ENCODE measurements at regions not wholly inside any gene's neighbourhood (a gene's known extent, or its start where the extent isn't known, plus 50 kb on each side); places are given as distances from the start of the nearest gene placed in this dataset.

- intact Hi-C loops (cut with DNase I) = no loop called here
- no peaks in the 10 kb centered on the region for H3K27me3 ChIP-seq
- no peak for TF ChIP-seq CTCF (IDR thresholded peaks at IDR 0.05)
- H3K9me3 ChIP-seq = no peaks in the 10 kb centered on the region
- H3K4me3 ChIP-seq = no peak overlapping the region
- no peak for DNase-seq
- no peak overlapping the region for H3K9ac ChIP-seq (ENCODE audit: low read depth in 2 of 2, low read length in 2 of 2)
- no peaks in the 10 kb centered on the region for H3K4me1 ChIP-seq
- H3K27ac ChIP-seq = no peak overlapping the region
- no peaks in the 10 kb centered on the region for H3K36me3 ChIP-seq
Observed at GRCh38 chr5:4653475-4653874, 486.7 kb upstream of the ADAMTS16 start.

- no peak overlapping the region for H3K27ac ChIP-seq
- no peak for TF ChIP-seq CTCF (IDR thresholded peaks at IDR 0.05)
- H3K4me1 ChIP-seq = no peaks in the 10 kb centered on the region
- H3K36me3 ChIP-seq = no peaks in the 10 kb centered on the region
- H3K9ac ChIP-seq (ENCODE audit: low read depth in 2 of 2, low read length in 2 of 2) = no peak overlapping the region
- DNase-seq = no peak
- no peaks in the 10 kb centered on the region for H3K9me3 ChIP-seq
- intact Hi-C loops (cut with DNase I) = no loop called here
- H3K4me3 ChIP-seq = no peak overlapping the region
- H3K27me3 ChIP-seq = no peaks in the 10 kb centered on the region
Observed at GRCh38 chr5:4659851-4660250, 480.3 kb upstream of the ADAMTS16 start.

GRCh38 chr5:4661326-4661725, 478.8 kb upstream of the ADAMTS16 start:
- no peaks in the 10 kb centered on the region for H3K4me1 ChIP-seq

GRCh38 chr5:4661836-4662235, 478.3 kb upstream of the ADAMTS16 start:
- no peak for DNase-seq
- Histone ChIP-seq H3K9ac (ENCODE audit: low read depth in 2 of 2, low read length in 2 of 2) (no peak overlapping the region), H3K4me1 (no peaks in the 10 kb centered on the region), H3K9me3 (no peaks in the 10 kb centered on the region), H3K4me3 (no peak overlapping the region), H3K27me3 (no peaks in the 10 kb centered on the region), H3K36me3 (no peaks in the 10 kb centered on the region), H3K27ac (no peak overlapping the region)
- TF ChIP-seq CTCF (IDR thresholded peaks at IDR 0.05) = no peak
- intact Hi-C loops (cut with DNase I) = no loop called here

More at GRCh38 chr5:4661326-4661725, 478.8 kb upstream of the ADAMTS16 start:
- Histone ChIP-seq H3K9me3 (no peaks in the 10 kb centered on the region), H3K27me3 (no peaks in the 10 kb centered on the region), H3K9ac (ENCODE audit: low read depth in 2 of 2, low read length in 2 of 2) (no peak overlapping the region), H3K27ac (no peak overlapping the region), H3K4me3 (no peak overlapping the region), H3K36me3 (no peaks in the 10 kb centered on the region)
- TF ChIP-seq CTCF (IDR thresholded peaks at IDR 0.05) = no peak
- no peak for DNase-seq
- intact Hi-C loops (cut with DNase I) = no loop called here

GRCh38 chr5:4662756-4663155, 477.4 kb upstream of the ADAMTS16 start:
- no peaks in the 10 kb centered on the region for H3K27me3 ChIP-seq
- TF ChIP-seq CTCF (IDR thresholded peaks at IDR 0.05) = no peak
- intact Hi-C loops (cut with DNase I) = no loop called here

GRCh38 chr5:4665911-4666310, 474.2 kb upstream of the ADAMTS16 start:
- Histone ChIP-seq H3K9ac (ENCODE audit: low read depth in 2 of 2, low read length in 2 of 2) (no peak overlapping the region), H3K27me3 (no peaks in the 10 kb centered on the region), H3K9me3 (no peaks in the 10 kb centered on the region), H3K4me1 (no peaks in the 10 kb centered on the region), H3K27ac (no peak overlapping the region), H3K4me3 (no peak overlapping the region), H3K36me3 (no peaks in the 10 kb centered on the region)
- no peak for DNase-seq
- intact Hi-C loops (cut with DNase I) = no loop called here
- TF ChIP-seq CTCF (IDR thresholded peaks at IDR 0.05) = no peak

More at GRCh38 chr5:4662756-4663155, 477.4 kb upstream of the ADAMTS16 start:
- H3K4me3 ChIP-seq = no peak overlapping the region
- H3K9me3 ChIP-seq = no peaks in the 10 kb centered on the region
- H3K9ac ChIP-seq (ENCODE audit: low read depth in 2 of 2, low read length in 2 of 2) = no peak overlapping the region
- H3K27ac ChIP-seq = no peak overlapping the region
- DNase-seq = no peak
- H3K4me1 ChIP-seq = no peaks in the 10 kb centered on the region
- H3K36me3 ChIP-seq = no peaks in the 10 kb centered on the region

All from colonic mucosa (tissue), 4 donors.